ENCODE measurements at regions not wholly inside any gene's neighbourhood (a gene's known extent, or its start where the extent isn't known, plus 50 kb on each side); places are given as distances from the start of the nearest gene placed in this dataset.

DNA sequence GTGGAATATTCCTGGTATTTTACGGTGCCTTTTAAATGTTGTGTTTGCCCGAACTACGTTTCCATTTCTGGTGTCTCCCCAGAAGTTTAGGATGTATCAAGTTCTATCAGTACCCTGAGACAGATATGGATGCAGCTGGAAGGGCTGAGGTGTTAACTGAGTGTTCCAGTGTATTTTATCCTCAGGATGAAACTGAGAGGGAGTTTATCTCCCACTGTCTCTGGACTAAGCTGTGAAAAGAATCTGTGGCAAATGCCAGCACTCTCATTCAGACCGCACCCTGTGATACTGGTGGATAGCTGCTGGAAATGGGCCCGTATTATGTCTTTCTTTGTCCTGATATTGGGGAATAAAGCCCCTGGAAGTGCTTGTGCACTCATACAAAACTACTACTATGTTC, 887.2 kb upstream of the TYRP1 start:
- no peak for DNase-seq (ENCODE audit: low read depth, low spot score)

DNA sequence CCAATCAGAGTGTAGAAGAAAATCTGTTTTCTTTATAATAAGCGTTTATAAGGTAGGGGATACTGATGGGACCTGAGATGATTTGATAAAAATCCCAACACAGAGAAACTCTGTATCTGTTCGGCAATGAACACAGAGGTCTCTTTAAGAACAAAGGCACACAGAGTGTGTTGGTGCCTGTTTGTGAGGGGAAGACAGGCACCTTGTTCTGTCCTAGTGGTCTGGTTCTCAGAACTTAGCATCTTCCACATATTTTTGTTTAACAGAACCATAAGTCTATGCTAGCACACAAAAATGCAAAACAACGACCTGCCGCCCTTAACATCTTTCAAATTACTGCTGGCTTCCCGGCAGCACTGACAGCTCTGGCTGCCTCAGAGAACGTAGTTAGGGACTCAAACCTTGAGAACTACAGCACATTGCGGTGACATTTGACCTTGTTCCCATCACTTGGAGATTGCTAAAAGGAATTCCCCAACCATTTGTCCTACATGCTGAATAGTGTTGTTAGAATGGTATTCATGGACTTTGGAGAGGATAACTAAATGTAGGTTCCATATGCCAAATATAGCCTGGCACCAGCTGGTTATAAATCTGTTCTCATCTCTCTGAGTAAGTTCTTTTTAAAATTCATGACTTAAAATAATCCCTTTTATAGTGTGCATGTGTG, 871.7 kb upstream of the TYRP1 start:
- no peak for DNase-seq (ENCODE audit: low read depth, low spot score)
- H3K27ac ChIP-seq = no peak overlapping the region

More for the DNA sequence above, 887.2 kb upstream of the TYRP1 start:
- no peak overlapping the region for H3K27ac ChIP-seq

DNA sequence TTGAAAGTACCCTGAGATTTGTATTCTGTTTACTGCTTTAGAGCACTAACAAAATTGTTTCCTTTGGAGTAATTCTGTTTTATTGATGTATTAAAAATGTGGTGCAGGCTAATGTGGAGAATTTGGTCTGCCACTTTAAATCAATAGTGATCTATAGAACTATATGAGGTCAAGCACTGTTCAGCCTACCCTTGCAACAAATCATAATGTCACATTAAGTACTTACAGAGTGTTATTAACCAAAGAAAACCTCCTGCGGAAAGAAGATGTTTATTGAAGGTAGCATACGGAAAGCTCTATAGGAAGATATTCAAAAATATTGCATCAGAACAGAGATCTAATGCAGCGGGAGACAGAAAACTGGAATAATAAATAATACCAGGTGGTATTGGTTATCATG, 865.0 kb upstream of the TYRP1 start:
- no peak for DNase-seq (ENCODE audit: low read depth, low spot score)
- no peak overlapping the region for H3K27ac ChIP-seq

DNA sequence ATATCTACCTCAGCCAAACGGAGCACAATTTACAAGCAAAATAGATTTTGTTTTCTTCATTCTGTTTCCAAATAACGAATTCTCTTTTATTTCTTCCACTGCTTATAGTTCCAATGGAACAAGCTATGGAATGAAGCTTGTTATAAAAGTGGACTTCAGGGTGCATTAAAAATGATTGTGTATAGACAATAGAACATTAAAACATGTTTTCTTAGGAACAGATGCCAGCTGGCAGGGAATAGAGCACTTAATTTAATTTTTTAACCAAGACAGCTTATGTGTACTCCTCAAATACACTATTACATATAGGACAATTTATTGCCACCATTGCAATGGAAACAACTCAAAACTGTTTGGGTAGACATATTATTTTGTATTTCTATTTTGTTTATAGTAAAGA, 860.1 kb upstream of the TYRP1 start:
- H3K27ac ChIP-seq = no peak overlapping the region
- no peak for DNase-seq (ENCODE audit: low read depth, low spot score)

DNA sequence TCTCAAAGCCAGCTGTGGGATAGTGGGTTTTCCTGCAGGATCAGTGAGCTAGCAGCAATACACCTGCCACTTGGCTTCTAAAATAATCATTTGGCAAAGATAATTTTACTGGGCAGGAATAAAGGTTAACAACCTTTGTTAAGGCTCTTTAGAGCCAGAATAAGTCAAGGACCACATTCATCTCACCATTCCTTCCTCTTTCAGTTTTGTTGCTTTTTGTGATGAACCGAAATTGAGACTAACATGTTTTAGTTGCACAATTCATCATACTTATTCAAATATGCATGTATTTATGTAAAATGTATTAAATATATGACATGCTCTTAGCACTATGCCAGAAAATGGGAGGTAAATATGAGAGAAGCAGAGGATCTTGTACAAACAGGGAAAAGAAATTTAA, 824.4 kb upstream of the TYRP1 start:
- H3K27ac ChIP-seq = no peak overlapping the region

DNA sequence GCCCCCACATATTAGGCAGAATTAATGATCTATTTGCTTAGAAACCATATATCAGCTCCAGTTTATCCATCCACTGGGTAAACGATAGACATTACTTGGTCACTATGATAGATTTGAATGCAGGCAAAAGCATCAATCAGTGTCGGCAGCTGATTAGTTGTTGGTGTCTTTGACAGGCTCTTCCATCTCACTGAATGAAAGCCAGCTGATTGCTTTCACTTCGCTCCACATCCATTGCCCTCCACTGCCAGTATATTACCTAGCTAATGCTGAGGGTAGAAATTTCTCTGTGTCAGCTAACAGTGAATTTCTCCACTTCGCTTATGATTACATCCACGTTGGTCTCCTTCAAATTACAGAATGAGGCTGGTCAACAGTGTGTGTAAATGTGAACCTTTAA, 821.3 kb upstream of the TYRP1 start:
- H3K27ac ChIP-seq = no peak overlapping the region
- DNase-seq (ENCODE audit: low read depth, low spot score) = no peak

More for the DNA sequence above, 824.4 kb upstream of the TYRP1 start:
- DNase-seq (ENCODE audit: low read depth, low spot score) = no peak

DNA sequence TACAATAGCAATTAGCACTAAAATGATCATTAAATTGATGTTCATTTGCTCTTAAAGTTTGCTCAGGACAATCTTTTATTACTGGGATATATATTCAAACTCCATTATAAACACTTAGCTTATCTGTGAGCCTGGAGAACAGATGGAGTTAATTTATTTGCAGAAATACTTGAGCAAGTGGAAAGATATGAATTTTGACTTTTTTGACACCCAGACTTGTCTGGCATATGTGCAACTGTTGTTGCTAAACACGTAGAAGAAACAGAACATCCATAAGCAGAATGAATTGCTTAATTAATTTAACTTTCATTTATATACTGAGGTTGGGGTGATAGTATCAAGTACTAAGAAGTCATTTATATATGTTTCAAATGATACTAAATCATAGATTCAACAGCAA, 820.7 kb upstream of the TYRP1 start:
- no peak overlapping the region for H3K27ac ChIP-seq
- DNase-seq (ENCODE audit: low read depth, low spot score) = no peak

DNA sequence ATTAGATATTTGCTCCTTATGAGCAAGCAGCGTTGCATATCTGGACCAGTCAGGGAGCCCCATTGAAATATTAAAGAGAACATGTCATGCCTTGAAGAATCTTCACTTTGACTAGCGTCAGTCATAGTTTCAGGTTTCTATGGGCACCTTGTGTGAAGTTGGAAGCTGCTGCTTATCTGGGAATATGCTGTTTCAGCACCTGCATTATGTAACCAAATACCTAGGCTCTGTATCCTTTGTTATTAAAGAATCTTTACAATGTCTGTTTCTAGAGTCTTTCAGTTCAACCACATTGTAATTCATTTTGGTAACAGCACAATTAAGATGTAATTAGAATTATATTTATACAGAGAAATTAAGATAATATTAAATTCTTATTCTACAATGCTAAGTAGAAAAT, 818.8 kb upstream of the TYRP1 start:
- no peak overlapping the region for H3K27ac ChIP-seq
- DNase-seq (ENCODE audit: low read depth, low spot score) = no peak

DNA sequence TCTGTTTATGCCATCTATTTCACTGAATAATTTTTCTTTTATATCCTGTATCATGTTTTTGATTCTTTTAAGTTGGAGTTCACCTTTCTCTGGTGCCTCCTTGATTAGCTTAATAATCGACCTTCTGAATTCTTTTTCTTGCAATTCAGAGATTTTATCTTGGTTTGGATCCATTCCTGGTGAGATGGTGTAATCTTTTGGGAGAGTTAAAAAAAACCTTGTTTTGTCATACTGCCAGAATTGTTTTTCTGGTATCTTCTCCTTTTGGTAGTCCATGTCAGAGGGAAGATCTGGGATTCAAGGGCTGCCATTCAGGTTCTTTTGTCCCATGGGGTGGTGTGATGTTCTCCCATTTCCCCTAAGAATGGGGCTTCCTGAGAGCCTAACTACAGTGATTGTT, 800.8 kb upstream of the TYRP1 start:
- DNase-seq (ENCODE audit: low read depth, low spot score) = no peak
- H3K27ac ChIP-seq = no peak overlapping the region

DNA sequence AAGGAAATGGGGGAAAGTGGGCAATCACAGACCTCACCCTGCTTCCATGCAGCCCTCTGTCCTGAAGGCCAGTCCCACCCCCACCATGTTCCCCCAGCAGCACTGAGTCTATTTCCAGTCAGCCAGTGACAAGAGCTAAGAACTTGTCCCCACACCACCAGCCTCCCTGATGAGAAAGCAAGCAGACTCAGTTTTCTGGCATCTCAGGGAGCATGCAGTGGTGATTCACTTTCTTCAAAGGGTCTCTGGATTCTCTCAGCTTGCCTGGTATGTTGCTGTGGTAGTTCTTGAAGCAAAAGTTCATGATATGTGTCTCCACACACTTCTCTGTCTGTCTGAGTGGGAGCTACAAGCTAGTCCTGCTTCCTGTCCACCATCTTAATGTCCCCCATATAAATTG, 799.9 kb upstream of the TYRP1 start:
- no peak overlapping the region for H3K27ac ChIP-seq
- DNase-seq (ENCODE audit: low read depth, low spot score) = no peak

DNA sequence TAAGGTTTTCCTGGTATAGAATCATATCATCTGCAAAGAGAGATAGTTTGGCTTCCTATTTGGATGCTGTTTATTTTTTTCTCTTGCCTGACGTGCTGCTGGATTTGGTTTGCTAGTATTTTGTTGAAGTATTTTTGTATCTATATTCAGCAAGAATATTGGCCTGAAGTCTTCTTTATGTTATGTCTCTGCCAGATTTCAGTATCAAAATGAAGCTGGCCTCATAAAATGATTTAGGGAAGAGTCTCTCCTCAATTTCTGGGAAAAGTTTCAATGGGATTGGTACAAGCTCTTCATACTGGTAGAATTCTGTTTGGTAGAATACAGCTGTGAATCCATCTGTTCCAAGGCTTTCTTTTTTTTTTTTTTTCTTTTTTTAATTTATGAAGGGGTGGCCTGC, 799.0 kb upstream of the TYRP1 start:
- no peak for DNase-seq (ENCODE audit: low read depth, low spot score)

DNA sequence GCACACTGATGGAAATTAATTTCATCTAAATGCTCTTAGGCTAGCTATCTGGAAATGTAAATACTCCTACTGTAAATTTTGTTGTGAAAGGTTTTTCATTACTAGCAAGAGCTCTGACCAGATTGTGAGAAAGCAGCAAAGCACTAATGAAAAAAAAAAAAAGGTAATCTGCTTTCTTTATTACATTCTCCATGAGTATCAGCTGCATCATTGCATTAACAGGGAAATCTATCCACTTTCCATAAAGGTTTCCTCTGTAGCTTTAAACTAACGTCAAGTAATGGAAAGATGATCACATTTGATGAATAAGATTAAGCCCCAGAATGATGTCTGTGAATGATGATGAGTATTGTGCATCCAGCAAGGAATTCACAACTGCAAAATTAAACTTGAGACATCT, 790.6 kb upstream of the TYRP1 start:
- no peak for DNase-seq (ENCODE audit: low read depth, low spot score)
- no peak overlapping the region for H3K27ac ChIP-seq

More for the DNA sequence above, 799.0 kb upstream of the TYRP1 start:
- no peak overlapping the region for H3K27ac ChIP-seq

DNA sequence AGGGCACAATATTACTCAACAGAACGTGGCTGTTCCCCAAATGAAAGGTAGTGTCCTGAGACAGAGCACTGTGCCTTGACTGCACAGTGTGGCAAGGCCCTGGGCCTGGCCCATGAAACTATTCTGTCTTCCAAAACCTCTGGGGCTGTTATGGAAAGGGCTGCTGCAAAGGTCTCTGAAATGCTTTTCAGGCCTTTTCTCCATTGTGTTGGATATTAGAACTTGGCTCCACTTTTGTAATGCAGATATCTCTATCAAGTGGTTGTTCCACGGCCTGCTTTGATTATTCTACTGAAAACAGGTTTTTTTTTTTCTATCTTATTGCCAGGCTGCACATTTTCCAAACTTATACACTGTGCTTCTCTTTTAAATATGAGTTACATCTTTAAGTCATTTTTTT, 777.5 kb upstream of the TYRP1 start:
- H3K27ac ChIP-seq = no peak overlapping the region
- no peak for DNase-seq (ENCODE audit: low read depth, low spot score)

DNA sequence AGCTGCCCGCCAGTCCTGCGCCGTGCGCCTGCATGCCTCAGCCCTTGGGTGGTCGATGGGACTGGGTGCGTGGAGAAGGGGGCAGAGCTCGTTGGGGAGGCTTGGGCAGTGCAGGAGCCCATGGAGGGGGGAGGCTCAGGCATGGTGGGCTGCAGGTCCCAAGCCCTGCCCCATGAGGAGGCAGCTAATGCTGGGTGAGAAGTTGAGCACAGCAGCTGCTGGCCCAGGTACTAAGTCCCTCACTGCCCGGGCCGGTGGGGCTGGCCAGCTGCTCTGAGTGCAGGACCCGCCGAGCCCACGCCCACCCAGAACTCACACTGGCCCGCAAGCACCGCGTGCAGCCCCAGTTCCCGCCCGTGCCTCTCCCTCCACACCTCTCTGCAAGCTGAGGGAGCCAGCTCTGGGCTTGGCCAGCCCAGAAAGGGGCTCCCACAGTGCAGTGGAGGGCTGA, 764.3 kb upstream of the TYRP1 start:
- H3K27ac ChIP-seq = no peak overlapping the region
- DNase-seq (ENCODE audit: low read depth, low spot score) = no peak

DNA sequence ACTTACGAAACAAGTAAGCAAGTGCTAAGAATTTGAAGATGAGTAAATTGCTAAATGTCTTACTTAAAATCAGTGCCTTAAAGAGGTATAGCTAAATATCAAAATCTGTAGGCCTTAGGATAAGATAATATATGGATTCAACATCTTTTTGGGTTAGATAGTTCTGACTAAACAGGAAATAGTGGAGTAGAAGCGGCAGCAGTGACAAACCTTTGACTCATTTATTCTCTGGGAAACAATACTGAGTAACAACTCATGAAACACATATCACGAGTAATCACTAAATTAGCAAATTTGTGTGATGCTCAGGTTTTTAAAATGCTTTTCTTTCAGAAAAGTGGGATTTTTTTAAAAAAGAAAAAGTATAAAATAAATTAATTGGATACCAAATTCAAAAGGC, 762.1 kb upstream of the TYRP1 start:
- DNase-seq (ENCODE audit: low read depth, low spot score) = no peak

DNA sequence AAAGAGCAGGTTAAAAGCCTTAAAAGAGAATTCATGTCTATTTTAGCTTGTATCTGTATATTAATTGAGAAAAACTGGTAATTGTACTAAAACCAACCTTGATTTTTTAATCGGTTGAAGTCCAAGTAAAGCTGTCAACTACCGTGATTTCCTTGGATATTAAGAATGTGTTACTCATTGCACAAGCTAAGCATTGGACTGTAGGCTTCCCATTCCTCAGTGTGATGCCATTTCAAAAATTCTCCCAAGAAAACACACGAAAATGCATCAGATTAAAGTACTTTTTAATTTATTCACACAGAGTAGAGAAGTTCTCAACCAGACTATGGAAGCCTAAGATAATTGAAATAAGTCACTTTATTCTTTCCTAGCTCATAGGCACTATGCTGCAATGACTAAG, 761.4 kb upstream of the TYRP1 start:
- no peak for DNase-seq (ENCODE audit: low read depth, low spot score)
- H3K27ac ChIP-seq = peak overlapping the region; percentile 48

More for the DNA sequence above, 762.1 kb upstream of the TYRP1 start:
- peak overlapping the region; percentile 48 for H3K27ac ChIP-seq

DNA sequence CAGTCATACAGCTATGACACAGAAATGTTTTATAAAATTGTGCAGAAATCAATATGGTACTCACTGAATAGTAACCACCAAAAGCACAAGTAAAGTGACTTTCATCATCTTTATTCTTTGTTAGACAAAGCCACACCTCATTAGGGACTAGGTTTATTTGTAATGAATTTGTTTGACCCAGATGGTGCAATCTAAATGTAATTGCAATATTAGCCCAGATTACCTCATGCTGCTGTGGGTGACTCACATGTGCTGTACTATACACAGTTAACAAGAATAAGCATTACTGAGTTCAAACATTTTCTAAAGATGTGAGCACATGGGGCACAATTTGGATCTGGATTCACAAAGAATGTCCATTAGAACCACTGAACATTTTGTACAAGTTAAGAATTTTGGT, 759.3 kb upstream of the TYRP1 start:
- DNase-seq (ENCODE audit: low read depth, low spot score) = peak; percentile 6

DNA sequence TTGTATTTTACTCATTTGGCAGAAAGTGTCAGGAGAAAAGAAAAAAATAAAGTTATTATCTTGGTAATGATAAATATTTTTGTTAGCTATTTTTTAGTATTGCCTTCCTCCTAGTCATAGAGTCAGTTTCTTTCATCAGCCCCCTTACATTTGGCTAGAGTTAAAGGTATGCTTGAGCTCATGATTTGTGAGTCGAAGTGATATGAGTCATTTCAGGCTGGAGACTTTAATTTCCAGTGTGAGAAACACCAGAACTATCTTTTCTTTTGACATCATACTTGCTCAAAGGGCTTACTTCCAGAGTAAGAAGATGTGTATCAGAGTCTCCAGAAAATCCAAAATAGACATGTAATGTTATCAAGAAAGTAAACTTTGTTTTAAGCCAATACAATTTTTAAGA, 746.7 kb upstream of the TYRP1 start:
- DNase-seq (ENCODE audit: low read depth, low spot score) = no peak
- peak overlapping the region; percentile 25 for H3K27ac ChIP-seq

More for the DNA sequence above, 759.3 kb upstream of the TYRP1 start:
- H3K27ac ChIP-seq = peak overlapping the region; percentile 77

DNA sequence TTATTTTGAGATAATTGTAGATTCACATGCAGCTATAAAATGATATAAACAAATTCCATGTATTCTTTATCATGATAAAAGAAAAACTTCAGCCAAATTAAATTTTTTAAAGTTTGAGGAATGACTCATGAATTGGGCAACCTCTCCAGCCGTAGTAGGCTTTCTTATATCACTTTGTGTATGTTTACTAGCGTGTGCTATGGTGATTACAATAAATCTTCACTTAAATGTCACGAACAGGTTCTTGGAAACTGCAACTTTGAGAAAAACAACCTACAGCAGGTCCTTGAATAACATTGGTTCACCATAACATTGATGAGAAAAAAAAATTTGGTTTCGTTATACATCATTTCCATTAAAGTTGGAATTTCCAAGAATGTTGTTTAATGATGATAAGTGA, 730.9 kb upstream of the TYRP1 start:
- no peak for DNase-seq (ENCODE audit: low read depth, low spot score)
- no peak overlapping the region for H3K27ac ChIP-seq

DNA sequence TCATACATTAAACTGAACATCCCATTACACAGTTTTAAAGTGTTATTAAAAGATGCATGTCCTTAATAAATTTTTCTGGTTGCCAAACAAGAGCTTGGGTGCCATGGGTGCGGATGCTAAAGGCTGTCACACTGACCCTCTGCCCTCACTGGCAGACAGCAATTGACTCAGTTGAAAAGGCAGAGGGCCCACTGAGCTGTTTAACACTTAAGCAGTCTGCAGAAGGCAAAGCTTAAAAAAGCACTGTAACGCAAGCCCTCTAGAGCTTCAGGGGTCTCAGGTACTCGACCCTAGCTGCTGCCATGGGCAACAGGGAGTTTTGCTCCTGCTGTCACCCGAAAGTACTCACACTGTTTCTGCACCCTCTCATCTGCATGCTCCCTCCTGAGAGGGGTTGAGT, 726.4 kb upstream of the TYRP1 start:
- no peak for DNase-seq (ENCODE audit: low read depth, low spot score)
- H3K27ac ChIP-seq = no peak overlapping the region

DNA sequence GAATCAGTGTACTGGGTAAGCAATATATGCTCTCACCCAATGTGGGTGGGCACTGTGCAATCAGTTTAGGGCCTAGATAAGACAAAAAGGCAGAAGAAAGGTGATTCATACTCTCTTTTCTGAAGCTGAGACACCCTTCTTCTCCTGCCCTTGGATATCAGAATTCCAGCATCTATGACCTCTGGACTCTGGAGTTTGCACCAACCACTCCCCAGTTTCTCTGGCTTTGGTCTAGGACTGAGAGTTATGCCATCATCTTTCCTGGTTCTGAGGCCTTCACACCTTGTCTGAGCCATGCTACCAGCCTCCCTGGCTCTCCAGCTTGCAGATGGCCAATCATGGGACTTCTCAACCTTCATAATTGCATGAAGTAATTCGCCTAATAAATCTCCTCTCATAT, 724.6 kb upstream of the TYRP1 start:
- no peak overlapping the region for H3K27ac ChIP-seq
- DNase-seq (ENCODE audit: low read depth, low spot score) = no peak

DNA sequence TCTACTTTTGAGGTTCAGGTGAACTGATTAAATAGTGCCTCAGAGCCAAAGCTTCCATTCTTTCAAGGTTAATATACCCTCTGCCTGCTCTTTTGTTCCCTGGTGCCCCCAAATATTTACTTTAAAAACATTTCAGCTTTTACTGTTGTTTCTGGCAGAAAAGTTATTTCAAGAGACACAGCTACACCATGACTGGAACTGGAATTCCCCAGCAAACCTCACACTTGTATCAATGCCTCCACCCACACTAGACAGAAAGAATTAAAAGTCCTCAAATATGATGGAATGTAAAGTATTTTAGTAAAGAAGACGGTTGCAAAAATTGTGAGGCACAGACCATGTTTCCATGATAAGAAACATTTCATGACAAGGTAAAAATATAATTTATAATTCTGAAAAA, 720.2 kb upstream of the TYRP1 start:
- H3K27ac ChIP-seq = no peak overlapping the region
- no peak for DNase-seq (ENCODE audit: low read depth, low spot score)

DNA sequence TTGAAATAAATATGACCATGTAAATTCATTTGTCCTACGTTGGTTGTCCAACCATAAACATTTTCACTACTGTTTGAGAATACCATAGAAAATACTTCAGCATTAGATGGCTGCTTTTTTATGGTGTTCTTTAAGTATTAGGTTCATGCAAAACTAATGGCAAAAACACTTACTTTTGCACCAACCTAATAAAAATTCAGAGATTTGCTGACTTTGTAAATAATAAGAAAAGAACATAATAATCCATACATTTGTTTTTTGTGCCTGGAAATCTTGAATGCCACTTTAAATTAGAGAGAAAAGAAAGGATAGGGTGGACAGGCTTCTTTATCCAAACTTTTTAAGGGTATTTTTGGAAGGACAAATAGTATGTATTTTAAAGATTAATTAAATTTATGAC, 719.7 kb upstream of the TYRP1 start:
- H3K27ac ChIP-seq = no peak overlapping the region
- no peak for DNase-seq (ENCODE audit: low read depth, low spot score)

All from epithelial cell of prostate (primary cell).